Upper lobe of left lung (tissue), 6 donors: ENCODE measurements at regions not wholly inside any gene's neighbourhood (a gene's known extent, or its start where the extent isn't known, plus 50 kb on each side); places are given as distances from the start of the nearest gene placed in this dataset.

Experiments
- ATAC-seq, 2 donors: fragments of 200-7000 bp; cut with Tn5 transposase; one replicate each; pipeline ENCODE4 v1.9.1; 2022; ENCODE audit warnings: mild to moderate bottlenecking in 2 of 2, moderate library complexity in 2 of 2; ENCODE audit not compliant: low FRiP score in 2 of 2
- DNase-seq, 2 donors: peaks; one replicate each; pipeline ENCODE4 v3.0.0-alpha.2; 2019 to 2020
- H3K27ac ChIP-seq, 4 donors: fragments of 200-600 bp; sonication (generic); one replicate each; pipeline ENCODE4 v1.5.1; 2016 to 2019
- H3K27me3 ChIP-seq, 4 donors: fragments of 200-600 bp; sonication (generic); one replicate each; pipeline ENCODE4 v1.5.1; 2017 to 2019
- H3K36me3 ChIP-seq, 4 donors: fragments of 200-600 bp; sonication (generic); one replicate each; pipeline ENCODE4 v1.5.1; 2016 to 2019
- H3K4me1 ChIP-seq, 4 donors: fragments of 200-600 bp; sonication (generic); one replicate each; pipeline ENCODE4 v1.5.1; 2018 to 2019
- H3K4me3 ChIP-seq, 4 donors: fragments of 200-600 bp; sonication (generic); one replicate each; pipeline ENCODE4 v1.5.1; 2017 to 2019; ENCODE audit warnings: mild to moderate bottlenecking in 2 of 4, moderate library complexity in 1 of 4
- H3K9me3 ChIP-seq, 4 donors: fragments of 200-600 bp; sonication (generic); one replicate each; pipeline ENCODE4 v1.5.1; 2018 to 2019
- CTCF ChIP-seq, 6 experiments: fragments of 450-650 bp in 4 of 6; fragments of 200-600 bp in 2 of 6; sonication (generic) in 2 of 6; IDR thresholded peaks; one replicate each; pipeline ENCODE4 v1.5.1; 2016 to 2019; ENCODE audit warnings: antibody characterized with exemption in 6 of 6
- EP300 ChIP-seq, 4 donors: sonication (generic); formaldehyde crosslinking; IDR thresholded peaks; one replicate each; pipeline ENCODE4 v1.5.1; 2017; ENCODE audit warnings: antibody characterized with exemption in 4 of 4, control low read depth in 2 of 4
- POLR2A ChIP-seq, 4 donors: fragments of 450-650 bp; IDR thresholded peaks; one replicate each; pipeline ENCODE4 v1.5.1; 2016 to 2017; ENCODE audit warnings: antibody characterized with exemption in 4 of 4, mild to moderate bottlenecking in 2 of 4
- POLR2AphosphoS5 ChIP-seq, 2 donors: sonication (generic); formaldehyde crosslinking; IDR thresholded peaks; one replicate each; pipeline ENCODE4 v1.5.1; 2017; ENCODE audit warnings: antibody characterized with exemption in 2 of 2
- WGBS, 2 donors: methylation state at CpG; one replicate each; pipeline ENCODE4 v1.1.5; 2017 to 2018; 5-methylcytosine and 5-hydroxymethylcytosine counted together
- donor health status: DM: no; HTN: no; CAD: no; lungs with moderate emphysema.
- donor health status: DM: no; HTN: yes; CAD: no; lungs with severe emphysema.

GRCh38 chr13:63414247-63414646 lies 1998.6 kb upstream of the PCDH20 start:
- 50 to 90% methylated on average over 2 of the region's 2 CpGs for WGBS, 2 donors
- no peak for ATAC-seq
- DNase-seq: no peak
- H3K27me3 ChIP-seq: no peaks in the 10 kb centered on the region
- H3K36me3 ChIP-seq: no peaks in the 10 kb centered on the region
- TF ChIP-seq CTCF (IDR thresholded peaks at IDR 0.05) (no peak), EP300 (IDR thresholded peaks at IDR 0.05) (no peak), POLR2A (IDR thresholded peaks at IDR 0.05) (no peak), POLR2AphosphoS5 (IDR thresholded peaks at IDR 0.05) (no peak)
- no peak overlapping the region for H3K4me3 ChIP-seq
- H3K4me1 ChIP-seq: no peaks in the 10 kb centered on the region
- H3K9me3 ChIP-seq: no peaks in the 10 kb centered on the region
- no peak overlapping the region for H3K27ac ChIP-seq

- ATAC-seq (no peak), DNase-seq (no peak)
- H3K4me1 ChIP-seq: no peaks in the 10 kb centered on the region
- WGBS, 2 donors: 53 to 60% methylated on average over 7 of the region's 7 CpGs
- H3K9me3 ChIP-seq: no peaks in the 10 kb centered on the region
- TF ChIP-seq POLR2A (IDR thresholded peaks at IDR 0.05): no peak
- no peak for TF ChIP-seq POLR2AphosphoS5 (IDR thresholded peaks at IDR 0.05)
- no peak for TF ChIP-seq CTCF (IDR thresholded peaks at IDR 0.05)
- TF ChIP-seq EP300 (IDR thresholded peaks at IDR 0.05): no peak
- no peak overlapping the region for H3K27ac ChIP-seq
- no peak overlapping the region for H3K4me3 ChIP-seq
- no peaks in the 10 kb centered on the region for H3K27me3 ChIP-seq
- H3K36me3 ChIP-seq: no peaks in the 10 kb centered on the region
Measured at GRCh38 chr13:63409791-63410351, 1994.2 kb upstream of the PCDH20 start.

- Histone ChIP-seq H3K27me3 (no peaks in the 10 kb centered on the region), H3K36me3 (no peaks in the 10 kb centered on the region), H3K4me3 (no peak overlapping the region), H3K9me3 (no peaks in the 10 kb centered on the region), H3K4me1 (no peaks in the 10 kb centered on the region), H3K27ac (no peak overlapping the region)
- no peak for DNase-seq
- ATAC-seq: no peak
- 63 to 64% methylated on average over 4 of the region's 4 CpGs for WGBS, 2 donors
- TF ChIP-seq POLR2AphosphoS5 (IDR thresholded peaks at IDR 0.05): no peak
- TF ChIP-seq POLR2A (IDR thresholded peaks at IDR 0.05): no peak
- TF ChIP-seq EP300 (IDR thresholded peaks at IDR 0.05): no peak
- no peak for TF ChIP-seq CTCF (IDR thresholded peaks at IDR 0.05)
Measured at GRCh38 chr13:63408331-63409189, 1992.9 kb upstream of the PCDH20 start.

- no peak overlapping the region for H3K4me3 ChIP-seq
- H3K27me3 ChIP-seq: no peaks in the 10 kb centered on the region
- no peaks in the 10 kb centered on the region for H3K36me3 ChIP-seq
- no peak overlapping the region for H3K27ac ChIP-seq
- ATAC-seq (no peak), DNase-seq (no peak)
- no peaks in the 10 kb centered on the region for H3K9me3 ChIP-seq
- TF ChIP-seq POLR2AphosphoS5 (IDR thresholded peaks at IDR 0.05) (no peak), CTCF (IDR thresholded peaks at IDR 0.05) (no peak), POLR2A (IDR thresholded peaks at IDR 0.05) (no peak), EP300 (IDR thresholded peaks at IDR 0.05) (no peak)
- H3K4me1 ChIP-seq: no peaks in the 10 kb centered on the region
Measured at GRCh38 chr13:63403733-63404132, 1988.1 kb upstream of the PCDH20 start.
